Natural killer cell (primary cell): ENCODE measurements at regions not wholly inside any gene's neighbourhood (a gene's known extent, or its start where the extent isn't known, plus 50 kb on each side); places are given as distances from the start of the nearest gene placed in this dataset.

Source experiments
- ATAC-seq, 3 donors: fragments of 150-1000 bp in 2 of 3; fragments of 200-7000 bp in 1 of 3; cut with Tn5 transposase; 1 replicate in 1 of 3; 2 replicates in 2 of 3; pipeline ENCODE4 v1.10.0; 2021; ENCODE audit warnings: mild to moderate bottlenecking in 2 of 3, moderate library complexity in 2 of 3
- DNase-seq, 2 donors: peaks; one replicate each; pipeline versions ENCODE4 v3.0.0 to v3.0.0-alpha.2; 2013 to 2021; ENCODE audit warnings: mixed read lengths in 1 of 2
- H3K27ac ChIP-seq: one replicate; pipeline ENCODE4 v1.5.1; 2013; ENCODE audit warnings: mild to moderate bottlenecking, low read length
- H3K27me3 ChIP-seq: one replicate; pipeline ENCODE4 v1.6.1; 2013; ENCODE audit warnings: low read length; ENCODE audit not compliant: control insufficient read depth, insufficient read depth
- H3K36me3 ChIP-seq: one replicate; pipeline ENCODE4 v1.6.1; 2013; ENCODE audit warnings: low read length; ENCODE audit not compliant: control insufficient read depth, insufficient read depth
- H3K4me1 ChIP-seq: one replicate; pipeline ENCODE4 v1.6.1; 2013; ENCODE audit warnings: low read length; ENCODE audit not compliant: control insufficient read depth, insufficient read depth
- H3K4me3 ChIP-seq: one replicate; pipeline ENCODE4 v1.5.1; 2013; ENCODE audit warnings: low read length
- H3K9me3 ChIP-seq: one replicate; pipeline ENCODE4 v1.6.1; 2013; ENCODE audit warnings: low read length; ENCODE audit not compliant: control insufficient read depth, insufficient read depth
- H3K27ac Mint-ChIP-seq, 2 donors: one replicate each; pipeline ENCODE4 v1.8.0; 2022; ENCODE audit warnings: mild to moderate bottlenecking in 2 of 2, mixed read lengths in 2 of 2, moderate library complexity in 1 of 2
- H3K27me3 Mint-ChIP-seq, 2 donors: one replicate each; pipeline ENCODE4 v1.8.0; 2022; ENCODE audit warnings: low read depth in 2 of 2, mixed read lengths in 2 of 2
- H3K36me3 Mint-ChIP-seq: one replicate; pipeline ENCODE4 v1.8.0; 2022; ENCODE audit warnings: mixed read lengths
- H3K4me1 Mint-ChIP-seq, 2 donors: one replicate each; pipeline ENCODE4 v1.8.0; 2022; ENCODE audit warnings: mixed read lengths in 2 of 2
- H3K4me3 Mint-ChIP-seq: one replicate; pipeline ENCODE4 v1.8.0; 2022; ENCODE audit warnings: mild to moderate bottlenecking, moderate library complexity, mixed read lengths
- H3K9me3 Mint-ChIP-seq, 2 donors: one replicate each; pipeline ENCODE4 v1.8.0; 2022; ENCODE audit warnings: mixed read lengths in 2 of 2
- WGBS: methylation state at CpG from one replicate; pipeline ENCODE4 v1.1.7; 2013; ENCODE audit warnings: missing lambda C conversion rate; ENCODE audit not compliant: insufficient coverage; 5-methylcytosine and 5-hydroxymethylcytosine counted together
- intact Hi-C: fragments of 100-400 bp; cut with micrococcal nuclease; formaldehyde crosslinking; loops from one replicate; pipeline ENCODE4 v1.14.2; 2022
- TF ChIP-seq, protein P1 (sequence below): fragments of 200-600 bp; IDR thresholded peaks from one replicate; pipeline ENCODE4 v1.8.0; 2022; ENCODE audit warnings: antibody characterized with exemption

DNA sequence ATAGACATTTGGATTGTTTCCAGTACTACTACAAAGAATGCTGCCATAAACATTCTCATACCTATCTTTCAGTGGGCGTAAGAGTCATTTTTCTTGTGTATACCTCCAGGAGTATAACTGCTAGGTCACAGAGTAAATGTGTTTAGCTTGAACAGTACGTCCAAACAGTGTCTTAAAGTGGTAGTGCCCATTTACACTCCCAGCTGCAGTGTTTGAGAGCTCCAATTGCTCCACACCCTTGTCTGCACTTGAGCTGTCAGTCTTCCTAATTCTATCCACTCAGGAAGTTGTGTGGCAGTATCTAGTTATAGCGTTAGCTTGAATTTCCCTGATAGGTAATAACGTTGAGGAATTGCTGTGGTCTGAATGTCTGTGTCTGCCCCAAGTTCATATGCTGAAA is 404.7 kb upstream of the PPP2R3A start:
- H3K27ac Mint-ChIP-seq: no peak overlapping the region
- H3K4me1 Mint-ChIP-seq: no peaks in the 10 kb centered on the region
- intact Hi-C loops: no loop called here
- Histone ChIP-seq H3K27me3 (no peaks in the 10 kb centered on the region), H3K4me1 (no peaks in the 10 kb centered on the region), H3K36me3 (no peaks in the 10 kb centered on the region), H3K27ac (no peak overlapping the region), H3K4me3 (no peak overlapping the region), H3K9me3 (no peaks in the 10 kb centered on the region)
- H3K4me3 Mint-ChIP-seq: no peak overlapping the region
- DNase-seq (no peak), ATAC-seq (no peak)
- TF ChIP-seq, protein P1, sequence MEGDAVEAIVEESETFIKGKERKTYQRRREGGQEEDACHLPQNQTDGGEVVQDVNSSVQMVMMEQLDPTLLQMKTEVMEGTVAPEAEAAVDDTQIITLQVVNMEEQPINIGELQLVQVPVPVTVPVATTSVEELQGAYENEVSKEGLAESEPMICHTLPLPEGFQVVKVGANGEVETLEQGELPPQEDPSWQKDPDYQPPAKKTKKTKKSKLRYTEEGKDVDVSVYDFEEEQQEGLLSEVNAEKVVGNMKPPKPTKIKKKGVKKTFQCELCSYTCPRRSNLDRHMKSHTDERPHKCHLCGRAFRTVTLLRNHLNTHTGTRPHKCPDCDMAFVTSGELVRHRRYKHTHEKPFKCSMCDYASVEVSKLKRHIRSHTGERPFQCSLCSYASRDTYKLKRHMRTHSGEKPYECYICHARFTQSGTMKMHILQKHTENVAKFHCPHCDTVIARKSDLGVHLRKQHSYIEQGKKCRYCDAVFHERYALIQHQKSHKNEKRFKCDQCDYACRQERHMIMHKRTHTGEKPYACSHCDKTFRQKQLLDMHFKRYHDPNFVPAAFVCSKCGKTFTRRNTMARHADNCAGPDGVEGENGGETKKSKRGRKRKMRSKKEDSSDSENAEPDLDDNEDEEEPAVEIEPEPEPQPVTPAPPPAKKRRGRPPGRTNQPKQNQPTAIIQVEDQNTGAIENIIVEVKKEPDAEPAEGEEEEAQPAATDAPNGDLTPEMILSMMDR: no peak
- 83% methylated on average over 3 of the region's 4 CpGs for WGBS
- peaks cover 3 to 6% of the 10 kb centered on the region in 2 donors for H3K9me3 Mint-ChIP-seq
- no peaks in the 10 kb centered on the region for H3K36me3 Mint-ChIP-seq
- no peaks in the 10 kb centered on the region for H3K27me3 Mint-ChIP-seq

DNA sequence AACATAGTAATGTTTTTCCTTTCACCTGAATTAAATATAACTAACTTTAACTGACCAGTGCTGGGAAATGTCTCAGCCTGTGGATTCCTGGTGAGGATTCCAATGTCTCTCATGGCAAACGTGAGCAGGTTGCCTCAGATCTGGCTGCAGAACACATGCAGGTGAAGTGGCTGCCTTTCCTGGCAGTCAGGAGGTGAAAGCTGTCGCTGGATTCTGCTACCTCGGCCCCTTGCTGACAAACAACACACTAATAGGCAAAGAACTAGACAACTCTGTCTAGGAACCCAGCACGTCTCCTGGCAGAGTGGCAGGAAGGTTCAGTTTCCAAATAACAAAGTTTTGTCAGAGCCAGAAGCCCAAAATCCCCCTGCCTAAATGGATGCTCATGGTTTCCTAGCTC is 400.8 kb upstream of the PPP2R3A start:
- Histone ChIP-seq H3K4me1 (no peaks in the 10 kb centered on the region), H3K27me3 (no peaks in the 10 kb centered on the region), H3K27ac (no peak overlapping the region), H3K36me3 (no peaks in the 10 kb centered on the region), H3K4me3 (no peak overlapping the region), H3K9me3 (peaks cover 3% of the 10 kb centered on the region)
- H3K27ac Mint-ChIP-seq: no peak overlapping the region
- no peaks in the 10 kb centered on the region for H3K4me1 Mint-ChIP-seq
- intact Hi-C loops: no loop called here
- no peak overlapping the region for H3K4me3 Mint-ChIP-seq
- no peaks in the 10 kb centered on the region for H3K27me3 Mint-ChIP-seq
- no peak for DNase-seq
- peaks cover 9 to 12% of the 10 kb centered on the region in 2 donors for H3K9me3 Mint-ChIP-seq
- WGBS: 78% methylated on average over 4 of the region's 4 CpGs
- no peaks in the 10 kb centered on the region for H3K36me3 Mint-ChIP-seq
- TF ChIP-seq, protein P1: no peak
- ATAC-seq: no peak

DNA sequence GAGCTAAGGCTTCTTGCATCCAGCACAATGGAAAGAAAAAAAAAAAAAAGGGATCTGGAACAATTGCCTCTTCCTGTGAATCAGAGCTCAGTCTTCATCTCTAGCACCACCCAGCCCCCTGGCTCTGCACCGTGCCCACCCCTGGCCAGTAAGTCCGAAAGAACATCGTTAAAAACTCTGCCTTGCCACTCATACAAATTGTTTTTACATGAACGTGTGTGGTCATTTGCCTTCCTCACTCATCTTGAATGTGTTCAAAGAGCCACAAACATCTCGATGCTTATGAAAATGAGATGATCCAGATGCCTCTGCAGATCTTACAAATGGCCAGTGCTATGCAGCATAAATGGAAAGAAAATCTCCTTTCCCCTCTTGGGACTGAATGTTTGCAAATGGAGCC is 400.0 kb upstream of the PPP2R3A start:
- Histone ChIP-seq H3K4me1 (no peaks in the 10 kb centered on the region), H3K36me3 (no peaks in the 10 kb centered on the region), H3K9me3 (peaks cover 3% of the 10 kb centered on the region), H3K4me3 (no peak overlapping the region), H3K27me3 (no peaks in the 10 kb centered on the region), H3K27ac (no peak overlapping the region)
- Mint-ChIP-seq H3K27me3 (no peaks in the 10 kb centered on the region), H3K4me1 (no peaks in the 10 kb centered on the region), H3K36me3 (no peaks in the 10 kb centered on the region), H3K4me3 (no peak overlapping the region), H3K9me3 (peaks cover 11 to 13% of the 10 kb centered on the region in 2 donors), H3K27ac (no peak overlapping the region)
- intact Hi-C loops: no loop called here
- DNase-seq: no peak
- WGBS: 65% methylated on average over 5 of the region's 5 CpGs
- ATAC-seq: no peak
- TF ChIP-seq, protein P1: no peak

DNA sequence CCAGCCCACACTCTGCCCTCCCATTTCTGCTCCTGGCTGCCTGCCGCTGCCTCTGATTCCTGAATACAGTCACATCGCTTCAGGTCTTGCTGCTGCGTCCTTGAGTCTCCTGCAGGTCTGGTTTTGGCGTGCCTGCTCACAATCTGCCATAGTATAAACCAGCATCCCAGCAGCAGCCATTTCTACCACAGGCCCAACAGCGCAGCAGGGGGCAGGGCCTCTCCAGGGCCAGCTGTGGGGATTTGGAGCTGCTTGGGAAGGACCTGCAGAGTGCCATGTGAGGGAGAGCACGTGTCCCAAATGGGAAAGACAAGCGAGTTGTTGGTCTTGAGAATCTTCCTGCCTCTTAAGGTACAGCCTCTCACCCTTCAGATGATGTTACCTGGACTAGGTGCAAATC is 398.3 kb upstream of the PPP2R3A start:
- H3K4me1 ChIP-seq: no peaks in the 10 kb centered on the region
- H3K4me3 Mint-ChIP-seq: no peak overlapping the region
- H3K27ac Mint-ChIP-seq: no peak overlapping the region
- H3K27me3 ChIP-seq: no peaks in the 10 kb centered on the region
- H3K36me3 ChIP-seq: no peaks in the 10 kb centered on the region
- intact Hi-C loops: no loop called here
- peaks cover 14 to 17% of the 10 kb centered on the region in 2 donors for H3K9me3 Mint-ChIP-seq
- H3K36me3 Mint-ChIP-seq: no peaks in the 10 kb centered on the region
- no peaks in the 10 kb centered on the region for H3K4me1 Mint-ChIP-seq
- no peak overlapping the region for H3K27ac ChIP-seq
- 85% methylated on average over 7 of the region's 7 CpGs for WGBS
- ATAC-seq: no peak
- DNase-seq: no peak
- TF ChIP-seq, protein P1: no peak
- H3K4me3 ChIP-seq: no peak overlapping the region
- H3K27me3 Mint-ChIP-seq: no peaks in the 10 kb centered on the region
- peaks cover 3% of the 10 kb centered on the region for H3K9me3 ChIP-seq
